ENCODE measurements at regions not wholly inside any gene's neighbourhood (a gene's known extent, or its start where the extent isn't known, plus 50 kb on each side); places are given as distances from the start of the nearest gene placed in this dataset.

DNA sequence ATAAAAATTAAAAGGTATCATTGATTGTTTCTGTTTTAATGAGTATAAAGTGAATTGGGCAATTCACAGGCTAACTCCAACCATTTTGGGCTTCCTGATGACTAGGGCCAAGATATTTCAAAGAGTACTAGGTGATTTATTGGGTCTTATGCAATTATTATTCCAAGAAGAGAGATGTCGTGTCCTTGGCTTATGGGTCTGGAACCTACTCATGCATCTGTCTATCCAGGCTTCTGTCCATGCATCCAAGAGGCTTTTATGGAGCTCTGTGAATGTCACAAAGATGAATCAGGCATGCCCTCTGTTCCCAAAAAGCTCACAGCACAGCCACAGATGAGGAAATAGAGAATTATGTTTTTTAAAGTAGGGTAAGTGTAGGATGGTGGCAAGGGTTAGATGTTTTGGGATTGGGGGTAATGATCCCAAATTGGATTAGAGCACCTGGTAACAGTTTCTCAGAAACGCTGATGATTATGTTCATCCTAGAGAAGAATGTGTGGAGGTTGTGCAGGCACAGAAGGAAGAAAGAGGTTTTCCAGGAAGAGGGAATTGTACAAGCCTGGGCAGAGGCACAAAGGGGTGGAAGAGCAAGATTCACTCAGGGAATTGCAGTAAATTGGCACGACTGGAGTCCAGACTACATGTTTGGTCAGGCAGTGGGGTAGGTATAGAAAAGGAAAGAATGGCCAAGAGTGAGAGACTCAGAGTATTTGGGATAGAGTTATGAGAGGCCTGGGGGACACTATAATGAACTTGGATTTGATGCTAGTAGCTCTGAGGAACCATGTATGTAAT lies 83.0 kb upstream of the TNC start:
- no peak overlapping the region for H3K4ac ChIP-seq (ENCODE audit: low read depth, low read length)
- no peaks in the 10 kb centered on the region for H3K23me2 ChIP-seq (ENCODE audit: insufficient read length, low read depth, low read length, poor library complexity, severe bottlenecking)
- H2AK5ac ChIP-seq (ENCODE audit: insufficient read length, low read length) = no peak overlapping the region
- H3K27me3 ChIP-seq (ENCODE audit: insufficient read depth, low read length) = no peaks in the 10 kb centered on the region
- no peak for DNase-seq
- no peak overlapping the region for H3K27ac Mint-ChIP-seq
- no peaks in the 10 kb centered on the region for H3K9me3 ChIP-seq (ENCODE audit: control insufficient read depth, low read depth, low read length)
- no peak overlapping the region for H3K9ac ChIP-seq (ENCODE audit: extremely low read depth, insufficient read length, low read length)
- no peak overlapping the region for H3T11ph ChIP-seq (ENCODE audit: low read length)
- H3K27me3 Mint-ChIP-seq (ENCODE audit: low read depth) = peaks cover 3% of the 10 kb centered on the region; the same call in 1 of the 2 replicates
- no peak overlapping the region for H3K4me2 ChIP-seq (ENCODE audit: insufficient read depth, insufficient read length, low read length)
- H2BK20ac ChIP-seq (ENCODE audit: low read depth, low read length, poor library complexity, severe bottlenecking) = no peak overlapping the region
- no peak overlapping the region for H4K8ac ChIP-seq (replicated peaks; ENCODE audit: insufficient read length, low read depth, low read length)
- no peak overlapping the region for H3K56ac ChIP-seq (ENCODE audit: insufficient read length, low read depth, low read length)
- no peak overlapping the region for H4K91ac ChIP-seq (ENCODE audit: insufficient read length, low read depth, low read length)
- no peak overlapping the region for H2BK12ac ChIP-seq (ENCODE audit: insufficient read length, low read depth, low read length)
- no peak overlapping the region for H3K23ac ChIP-seq (ENCODE audit: insufficient read length, low read depth, low read length)
- H3K4me3 Mint-ChIP-seq = no peak overlapping the region
- H3K14ac ChIP-seq (ENCODE audit: insufficient read depth, low read length) = no peak overlapping the region
- no peaks in the 10 kb centered on the region for H3K4me1 ChIP-seq (ENCODE audit: insufficient read depth, low read length)
- H3K18ac ChIP-seq (ENCODE audit: insufficient read length, low read depth, low read length) = no peak overlapping the region
- no peaks in the 10 kb centered on the region for H3K36me3 Mint-ChIP-seq (ENCODE audit: insufficient read depth in 1 of 3, low read depth in 3 of 3)
- H3K9me3 Mint-ChIP-seq = no peaks in the 10 kb centered on the region
- WGBS (ENCODE audit: extremely low coverage, insufficient read length, low lambda C conversion rate) = no CpG with 5 or more reads among the region's 3 CpGs
- no peaks in the 10 kb centered on the region for H3K79me2 ChIP-seq (ENCODE audit: insufficient read depth, low read length)
- no peak overlapping the region for H2BK15ac ChIP-seq (ENCODE audit: low read depth, low read length)
- H2BK5ac ChIP-seq (ENCODE audit: insufficient read length, low read length) = no peak overlapping the region
- peaks cover 0 to 5% of the 10 kb centered on the region in 2 experiments; a peak in 2 of 4 replicates for H3K4me1 Mint-ChIP-seq
- no peak overlapping the region for H4K5ac ChIP-seq (ENCODE audit: insufficient read length, low read depth, low read length)
- no peak overlapping the region for H2AFZ ChIP-seq (ENCODE audit: low read length)
- H2BK120ac ChIP-seq (ENCODE audit: low read depth, low read length, poor library complexity, severe bottlenecking) = no peak overlapping the region
- no peaks in the 10 kb centered on the region for H3K79me1 ChIP-seq (ENCODE audit: insufficient read depth, low read depth, low read length, poor library complexity, severe bottlenecking)
- no peak overlapping the region for H3K27ac ChIP-seq (ENCODE audit: insufficient read length, low read depth, low read length)
- H4K20me1 ChIP-seq (ENCODE audit: control insufficient read depth, insufficient read depth, insufficient read length) = no peaks in the 10 kb centered on the region
- TF ChIP-seq, protein P1, sequence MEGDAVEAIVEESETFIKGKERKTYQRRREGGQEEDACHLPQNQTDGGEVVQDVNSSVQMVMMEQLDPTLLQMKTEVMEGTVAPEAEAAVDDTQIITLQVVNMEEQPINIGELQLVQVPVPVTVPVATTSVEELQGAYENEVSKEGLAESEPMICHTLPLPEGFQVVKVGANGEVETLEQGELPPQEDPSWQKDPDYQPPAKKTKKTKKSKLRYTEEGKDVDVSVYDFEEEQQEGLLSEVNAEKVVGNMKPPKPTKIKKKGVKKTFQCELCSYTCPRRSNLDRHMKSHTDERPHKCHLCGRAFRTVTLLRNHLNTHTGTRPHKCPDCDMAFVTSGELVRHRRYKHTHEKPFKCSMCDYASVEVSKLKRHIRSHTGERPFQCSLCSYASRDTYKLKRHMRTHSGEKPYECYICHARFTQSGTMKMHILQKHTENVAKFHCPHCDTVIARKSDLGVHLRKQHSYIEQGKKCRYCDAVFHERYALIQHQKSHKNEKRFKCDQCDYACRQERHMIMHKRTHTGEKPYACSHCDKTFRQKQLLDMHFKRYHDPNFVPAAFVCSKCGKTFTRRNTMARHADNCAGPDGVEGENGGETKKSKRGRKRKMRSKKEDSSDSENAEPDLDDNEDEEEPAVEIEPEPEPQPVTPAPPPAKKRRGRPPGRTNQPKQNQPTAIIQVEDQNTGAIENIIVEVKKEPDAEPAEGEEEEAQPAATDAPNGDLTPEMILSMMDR (conservative IDR thresholded peaks at IDR 0.05) = no peak
